WTC11 (cell line): ENCODE measurements at regions not wholly inside any gene's neighbourhood (a gene's known extent, or its start where the extent isn't known, plus 50 kb on each side); places are given as distances from the start of the nearest gene placed in this dataset.

ENCODE experiments used
- ATAC-seq: fragments of 200-7000 bp; cut with Tn5 transposase; 2 replicates; pipeline ENCODE4 v1.10.0; 2021; ENCODE audit warnings: mild to moderate bottlenecking, moderate library complexity
- CTCF ChIA-PET: fragments of 300-600 bp; sonication (Branson Sonifier 250); formaldehyde crosslinking; loops from one replicate; lab custom pipeline; 2021; ENCODE audit warnings: antibody characterized with exemption; lab: Charles Lee
- POLR2A ChIA-PET: fragments of 350-600 bp; sonication (Branson Sonifier 250); formaldehyde crosslinking; loops from one replicate; lab custom pipeline; 2021; ENCODE audit warnings: antibody characterized with exemption; lab: Charles Lee
- DNase-seq: peaks from one replicate; pipeline ENCODE4 v3.0.0; 2021; ENCODE audit warnings: low spot score
- H3K27ac Mint-ChIP-seq: 2 replicates; pipeline ENCODE4 v1.8.0; 2021; ENCODE audit warnings: mixed read lengths
- H3K27me3 Mint-ChIP-seq: 2 replicates; pipeline ENCODE4 v1.8.0; 2021; ENCODE audit warnings: low read depth, mild to moderate bottlenecking, moderate library complexity, mixed read lengths
- H3K36me3 Mint-ChIP-seq: 2 replicates; pipeline ENCODE4 v1.8.0; 2021; ENCODE audit warnings: mixed read lengths
- H3K4me1 Mint-ChIP-seq: 2 replicates; pipeline ENCODE4 v1.8.0; 2022; ENCODE audit warnings: mixed read lengths
- H3K4me3 Mint-ChIP-seq: 2 replicates; pipeline ENCODE4 v1.8.0; 2021; ENCODE audit warnings: mild to moderate bottlenecking, moderate library complexity, mixed read lengths
- H3K9me3 Mint-ChIP-seq: 2 replicates; pipeline ENCODE4 v1.8.0; 2021; ENCODE audit warnings: mixed read lengths
- ATF2 ChIP-seq: sonication (generic); formaldehyde crosslinking; IDR thresholded peaks from 2 replicates; pipeline ENCODE4 v1.8.1; 2022; ENCODE audit warnings: low read depth, missing genetic modification reagents, borderline replicate concordance
- CTCF ChIP-seq: fragments of 200-600 bp; IDR thresholded peaks from 2 replicates; pipeline ENCODE4 v1.8.0; 2022; ENCODE audit warnings: antibody characterized with exemption
- FOXJ3 ChIP-seq: sonication (generic); formaldehyde crosslinking; IDR thresholded peaks from 2 replicates; pipeline ENCODE4 v1.9.0; 2021; ENCODE audit warnings: missing genetic modification reagents, mild to moderate bottlenecking, borderline replicate concordance
- GABPB1 ChIP-seq: sonication (generic); formaldehyde crosslinking; IDR thresholded peaks from 2 replicates; pipeline ENCODE4 v1.8.1; 2023; ENCODE audit warnings: mild to moderate bottlenecking, missing genetic modification reagents
- GTF2I ChIP-seq: fragments of 250-450 bp; sonication (Bioruptor Pico); conservative IDR thresholded peaks from 2 replicates; pipeline ENCODE4 v1.4.0; 2021; ENCODE audit warnings: mild to moderate bottlenecking
- HMGXB4 ChIP-seq: sonication (generic); formaldehyde crosslinking; IDR thresholded peaks from 2 replicates; pipeline ENCODE4 v1.8.1; 2023; ENCODE audit warnings: mild to moderate bottlenecking, moderate library complexity, missing genetic modification reagents
- IRF1 ChIP-seq: sonication (generic); formaldehyde crosslinking; IDR thresholded peaks from 2 replicates; pipeline ENCODE4 v1.8.0; 2023; ENCODE audit warnings: missing genetic modification reagents
- JAZF1 ChIP-seq: fragments of 250-450 bp; sonication (Bioruptor Pico); IDR thresholded peaks from 2 replicates; pipeline ENCODE4 v1.9.0; 2021; ENCODE audit warnings: moderate library complexity, mild to moderate bottlenecking, inconsistent platforms
- KAT7 ChIP-seq: sonication (generic); formaldehyde crosslinking; IDR thresholded peaks from 2 replicates; pipeline ENCODE4 v1.8.1; 2023; ENCODE audit warnings: missing genetic modification reagents, mild to moderate bottlenecking, borderline replicate concordance
- MXD4 ChIP-seq: fragments of 250-450 bp; sonication (Bioruptor Pico); IDR thresholded peaks from 2 replicates; pipeline ENCODE4 v1.8.0; 2021; ENCODE audit warnings: mild to moderate bottlenecking, moderate library complexity, borderline replicate concordance
- MYBL2 ChIP-seq: sonication (generic); formaldehyde crosslinking; IDR thresholded peaks from 2 replicates; pipeline ENCODE4 v1.8.1; 2023; ENCODE audit warnings: mild to moderate bottlenecking, moderate library complexity, missing genetic modification reagents
- RELA ChIP-seq: sonication (generic); formaldehyde crosslinking; IDR thresholded peaks from 2 replicates; pipeline ENCODE4 v1.8.1; 2022; ENCODE audit warnings: missing genetic modification reagents, mild to moderate bottlenecking, borderline replicate concordance
- SOX15 ChIP-seq: fragments of 250-450 bp; sonication (Bioruptor Pico); IDR thresholded peaks from 2 replicates; pipeline ENCODE4 v1.9.0; 2021; ENCODE audit warnings: mild to moderate bottlenecking
- TCF7 ChIP-seq: sonication (generic); formaldehyde crosslinking; IDR thresholded peaks from 2 replicates; pipeline ENCODE4 v1.8.0; 2022; ENCODE audit warnings: mild to moderate bottlenecking, low read depth, missing genetic modification reagents, moderate library complexity
- TEAD4 ChIP-seq: sonication (generic); formaldehyde crosslinking; IDR thresholded peaks from 2 replicates; pipeline ENCODE4 v1.8.0; 2022; ENCODE audit warnings: mild to moderate bottlenecking, missing genetic modification reagents
- USF2 ChIP-seq: sonication (generic); formaldehyde crosslinking; IDR thresholded peaks from 2 replicates; pipeline ENCODE4 v1.8.1; 2023; ENCODE audit warnings: mild to moderate bottlenecking, missing genetic modification reagents, moderate library complexity
- ZNF232 ChIP-seq: sonication (generic); formaldehyde crosslinking; IDR thresholded peaks from 2 replicates; pipeline ENCODE4 v1.8.0; 2022; ENCODE audit warnings: mild to moderate bottlenecking, missing genetic modification reagents
- ZNF317 ChIP-seq: sonication (generic); formaldehyde crosslinking; IDR thresholded peaks from 2 replicates; pipeline ENCODE4 v1.8.1; 2023; ENCODE audit warnings: low read depth, mild to moderate bottlenecking, moderate library complexity, missing genetic modification reagents, borderline replicate concordance
- ZNF396 ChIP-seq: fragments of 250-450 bp; sonication (Bioruptor Pico); IDR thresholded peaks from 2 replicates; pipeline ENCODE4 v1.8.0; 2021; ENCODE audit warnings: mild to moderate bottlenecking, moderate library complexity, borderline replicate concordance
- ZSCAN18 ChIP-seq: fragments of 250-450 bp; sonication (Bioruptor Pico); IDR thresholded peaks from 2 replicates; pipeline ENCODE4 v2.1.2; 2022; ENCODE audit warnings: mild to moderate bottlenecking, moderate library complexity

- no peak overlapping the region for H3K4me3 Mint-ChIP-seq
- DNase-seq (no peak), ATAC-seq (peak; percentile 67)
- H3K9me3 Mint-ChIP-seq, result peaks cover 17% of the 10 kb centered on the region
- H3K27ac Mint-ChIP-seq, result no peak overlapping the region
- no peaks in the 10 kb centered on the region for H3K27me3 Mint-ChIP-seq
- TF ChIP-seq MXD4 (CRISPR knock-in tag) (no peak), SOX15 (no peak), ZNF317 (CRISPR knock-in tag) (no peak), IRF1 (CRISPR knock-in tag) (no peak), MYBL2 (CRISPR knock-in tag) (no peak), TEAD4 (CRISPR knock-in tag) (no peak), ZNF396 (CRISPR knock-in tag) (no peak), TCF7 (CRISPR knock-in tag) (no peak), ZSCAN18 (CRISPR knock-in tag) (no peak), CTCF (no peak), FOXJ3 (CRISPR knock-in tag) (no peak), GABPB1 (CRISPR knock-in tag) (no peak), ATF2 (no peak), JAZF1 (no peak), RELA (CRISPR knock-in tag) (no peak), HMGXB4 (CRISPR knock-in tag) (no peak), KAT7 (no peak), GTF2I (no peak), USF2 (CRISPR knock-in tag) (no peak)
- H3K4me1 Mint-ChIP-seq, result peaks cover 35% of the 10 kb centered on the region
- ChIA-PET CTCF (no interaction called here), POLR2A (no interaction called here)
- H3K36me3 Mint-ChIP-seq, result peaks cover 4% of the 10 kb centered on the region; the same call in 1 of the 2 replicates
Observed at GRCh38 chr2:137729305-137729704, 235.0 kb upstream of the HNMT start.

GRCh38 chr2:137737559-137737958 is 226.7 kb upstream of the HNMT start:
- Mint-ChIP-seq H3K36me3 (no peaks in the 10 kb centered on the region), H3K9me3 (peaks cover 9% of the 10 kb centered on the region), H3K4me3 (no peak overlapping the region)
- DNase-seq, result no peak
- POLR2A ChIA-PET, result no interaction called here
- TF ChIP-seq GTF2I, result 0 out of 2 replicates have a peak, but pooled peaks have one; percentile 15
- TF ChIP-seq ZNF232 (CRISPR knock-in tag), result no peak
- TF ChIP-seq, all 79 proteins: peak for 1
- no peak for ATAC-seq
- CTCF ChIA-PET, result no interaction called here
- Mint-ChIP-seq H3K4me1 (peaks cover 7% of the 10 kb centered on the region), H3K27me3 (no peaks in the 10 kb centered on the region; the same call in 1 of the 2 replicates), H3K27ac (no peak overlapping the region)
